Stimulated activated naive CD8-positive, alpha-beta T cell treated with anti-CD3 and anti-CD28 coated beads, Interleukin-15, amount 100 ng/mL, for 72 hours (primary cell): ENCODE measurements at regions not wholly inside any gene's neighbourhood (a gene's known extent, or its start where the extent isn't known, plus 50 kb on each side); places are given as distances from the start of the nearest gene placed in this dataset.
"Not testable (repeated sequence)": the region's sequence is repeated elsewhere in the genome, so short reads cannot be mapped to it uniquely, and the experiment has no call there.

Experiments
- ATAC-seq: fragments of 150-1000 bp; cut with Tn5 transposase; 2 replicates; pipeline ENCODE4 v1.10.0; 2021; ENCODE audit warnings: mild to moderate bottlenecking, moderate library complexity
- DNase-seq, 2 donors: peaks; one replicate each; pipeline ENCODE4 v3.0.0; 2021 to 2022
- H3K27ac Mint-ChIP-seq, 2 donors: one replicate each; pipeline ENCODE4 v1.8.0; 2022; ENCODE audit warnings: mild to moderate bottlenecking in 2 of 2, mixed read lengths in 2 of 2, moderate library complexity in 2 of 2
- H3K27me3 Mint-ChIP-seq: one replicate; pipeline ENCODE4 v1.8.0; 2022; ENCODE audit warnings: mixed read lengths
- H3K4me1 Mint-ChIP-seq: one replicate; pipeline ENCODE4 v1.8.0; 2022; ENCODE audit warnings: mild to moderate bottlenecking, mixed read lengths
- H3K4me3 Mint-ChIP-seq, 2 donors: one replicate each; pipeline ENCODE4 v1.8.0; 2022; ENCODE audit warnings: mild to moderate bottlenecking in 2 of 2, mixed read lengths in 2 of 2, moderate library complexity in 1 of 2
- H3K9me3 Mint-ChIP-seq, 2 donors: one replicate each; pipeline ENCODE4 v1.8.0; 2022; ENCODE audit warnings: mixed read lengths in 2 of 2

DNA sequence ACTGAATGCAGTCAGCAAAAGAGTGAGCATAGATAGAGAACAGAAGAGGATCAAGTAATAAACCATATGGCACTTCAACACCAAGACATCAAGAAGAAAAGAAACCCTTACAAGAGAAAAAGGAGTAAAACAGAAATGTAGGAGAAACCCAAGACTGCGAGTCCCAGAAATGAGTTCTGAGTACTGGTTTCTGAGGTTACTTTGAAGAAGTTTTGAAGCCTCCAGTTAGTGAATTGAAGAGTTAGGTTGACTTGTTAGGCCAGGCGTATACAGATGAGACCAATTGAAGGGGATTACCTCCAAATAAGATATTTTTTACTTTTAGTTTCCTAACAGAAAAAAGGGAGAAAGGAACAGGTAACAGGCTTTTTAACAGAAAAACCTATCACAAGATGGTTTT lies 162.2 kb upstream of the SSTR1 start:
- ATAC-seq (peak; percentile 68), DNase-seq (no peak)
- Mint-ChIP-seq H3K9me3 (peaks cover 10 to 13% of the 10 kb centered on the region in 2 donors), H3K4me3 (no peak overlapping the region), H3K27me3 (no peaks in the 10 kb centered on the region), H3K4me1 (no peaks in the 10 kb centered on the region), H3K27ac (no peak overlapping the region)

DNA sequence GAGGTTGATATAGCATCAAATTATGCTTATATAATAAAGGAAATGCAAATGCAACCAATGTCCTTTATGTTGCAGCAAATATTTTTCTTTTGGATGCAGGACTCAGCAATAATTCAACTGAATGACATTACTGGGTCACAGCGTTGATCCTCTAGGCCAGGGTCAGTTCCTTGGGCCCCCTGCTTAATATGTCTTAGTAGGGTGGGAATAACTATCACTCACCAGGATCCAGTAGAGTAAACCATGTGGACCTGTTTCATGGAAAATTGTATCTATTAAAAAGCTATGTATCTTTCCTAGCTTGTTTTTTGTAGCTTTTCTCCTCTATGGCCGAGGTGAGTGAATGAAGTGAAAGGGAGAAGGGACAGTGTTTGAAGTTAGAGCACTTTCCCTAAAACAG lies 161.5 kb upstream of the SSTR1 start:
- H3K9me3 Mint-ChIP-seq: peaks cover 10 to 14% of the 10 kb centered on the region in 2 donors
- H3K27ac Mint-ChIP-seq: no peak overlapping the region
- no peaks in the 10 kb centered on the region for H3K27me3 Mint-ChIP-seq
- ATAC-seq: no peak
- no peaks in the 10 kb centered on the region for H3K4me1 Mint-ChIP-seq
- DNase-seq: no peak
- no peak overlapping the region for H3K4me3 Mint-ChIP-seq

DNA sequence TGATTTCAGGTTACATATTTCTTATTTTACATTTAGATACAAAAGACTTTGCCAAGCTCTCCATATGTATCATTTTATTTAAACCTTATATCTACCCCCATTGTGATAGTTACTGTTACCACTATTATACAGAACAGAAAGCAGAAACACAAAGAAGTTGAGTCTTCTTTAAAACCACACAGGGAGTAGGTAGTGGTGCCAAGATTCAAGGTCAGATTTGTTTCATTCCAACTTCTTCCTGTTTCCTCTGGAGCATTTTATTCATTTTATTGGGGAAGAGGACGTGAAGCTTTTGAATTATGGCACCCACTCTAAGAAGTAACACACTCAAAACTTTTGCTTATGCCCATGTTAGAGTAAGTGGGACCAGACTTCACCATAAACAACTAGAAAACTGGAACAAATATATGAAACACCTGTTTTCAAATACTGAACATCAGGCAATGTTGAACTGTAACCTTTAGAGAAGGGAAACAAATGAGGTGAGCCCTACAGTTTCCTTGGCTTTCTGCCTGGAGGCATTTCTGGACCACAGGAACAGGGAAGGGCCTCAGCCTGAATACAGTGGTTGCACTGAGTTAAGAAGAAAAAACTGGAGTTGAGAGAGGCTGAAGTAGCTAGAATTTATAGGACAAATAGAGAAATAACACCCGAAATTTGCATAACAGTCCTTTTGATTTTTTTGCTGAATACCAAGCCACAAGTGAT lies 160.4 kb upstream of the SSTR1 start:
- Mint-ChIP-seq H3K4me3 (no peak overlapping the region), H3K27me3 (no peaks in the 10 kb centered on the region), H3K9me3 (peaks cover 10 to 19% of the 10 kb centered on the region in 2 donors), H3K27ac (no peak overlapping the region), H3K4me1 (no peaks in the 10 kb centered on the region)
- DNase-seq (no peak), ATAC-seq (no peak)

DNA sequence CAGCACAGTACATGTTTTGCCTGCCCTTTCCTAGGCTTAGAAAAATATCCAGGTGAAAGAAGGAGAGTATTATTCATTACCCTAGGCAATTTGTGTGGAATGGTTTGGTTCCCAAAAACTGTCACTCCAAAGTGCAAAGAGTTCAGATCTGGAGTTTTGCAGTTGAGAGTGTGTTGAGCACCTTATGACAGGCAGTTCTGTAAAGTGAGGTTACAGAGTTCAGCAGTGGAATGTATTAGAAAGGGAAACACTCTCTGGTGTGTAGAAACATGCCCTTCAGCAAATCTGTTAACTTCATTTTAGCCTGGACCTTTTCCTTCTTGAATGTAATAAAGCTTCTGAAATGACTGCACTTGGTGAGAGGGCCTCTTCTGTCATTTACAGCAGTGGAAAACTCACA lies 154.0 kb upstream of the SSTR1 start:
- DNase-seq: no peak
- Mint-ChIP-seq H3K4me1 (peaks cover 6% of the 10 kb centered on the region), H3K27me3 (no peaks in the 10 kb centered on the region), H3K27ac (no peak overlapping the region), H3K4me3 (no peak overlapping the region), H3K9me3 (peaks cover 5 to 13% of the 10 kb centered on the region in 2 donors)
- no peak for ATAC-seq

DNA sequence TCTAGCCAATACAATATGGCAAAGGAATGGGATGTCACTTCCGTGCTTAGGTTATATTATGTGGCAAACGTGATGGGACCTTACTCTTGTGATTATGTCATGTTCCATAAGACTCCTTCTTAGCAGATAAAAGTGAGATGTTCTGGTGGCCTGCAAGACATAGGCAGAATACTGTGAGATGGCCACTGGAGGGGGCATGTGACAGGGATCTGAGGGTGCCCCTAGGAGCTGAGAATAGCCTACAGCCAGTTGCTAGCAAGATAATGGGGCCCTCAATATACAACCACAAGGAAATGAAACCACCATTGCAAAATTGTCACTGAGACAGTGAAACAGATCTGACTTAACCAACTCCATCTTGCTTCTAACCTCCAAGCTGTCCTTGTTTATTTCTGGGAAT lies 151.4 kb upstream of the SSTR1 start:
- DNase-seq (no peak), ATAC-seq (peak; percentile 73)
- Mint-ChIP-seq H3K9me3 (peaks cover 3 to 4% of the 10 kb centered on the region in 2 donors), H3K4me3 (no peak overlapping the region), H3K27ac (no peak overlapping the region), H3K4me1 (peaks cover 6% of the 10 kb centered on the region), H3K27me3 (no peaks in the 10 kb centered on the region)

DNA sequence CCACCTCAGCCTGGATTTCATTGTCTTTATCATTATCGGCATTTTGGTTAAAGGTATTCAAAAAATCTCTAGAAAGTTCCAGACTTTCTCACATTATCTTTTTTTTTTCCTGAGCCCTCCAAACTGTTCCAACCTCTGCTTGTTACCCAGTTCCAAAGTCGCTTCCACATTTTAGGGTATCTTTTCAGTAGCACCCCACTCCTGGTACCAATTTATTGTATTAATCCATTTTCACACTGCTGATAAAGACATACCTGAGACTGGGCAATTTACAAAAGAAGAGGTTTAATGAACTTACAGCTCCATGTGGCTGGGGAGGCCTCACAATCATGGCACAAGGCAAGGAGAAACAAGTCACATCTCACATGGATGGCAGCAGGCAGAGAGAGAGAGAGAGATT lies 145.5 kb upstream of the SSTR1 start:
- Mint-ChIP-seq H3K4me1 (peaks cover 22% of the 10 kb centered on the region), H3K9me3 (peaks cover 10 to 17% of the 10 kb centered on the region in 2 donors)
- not testable (repeated sequence) for H3K27me3 Mint-ChIP-seq, ATAC-seq, H3K27ac Mint-ChIP-seq, H3K4me3 Mint-ChIP-seq, DNase-seq

DNA sequence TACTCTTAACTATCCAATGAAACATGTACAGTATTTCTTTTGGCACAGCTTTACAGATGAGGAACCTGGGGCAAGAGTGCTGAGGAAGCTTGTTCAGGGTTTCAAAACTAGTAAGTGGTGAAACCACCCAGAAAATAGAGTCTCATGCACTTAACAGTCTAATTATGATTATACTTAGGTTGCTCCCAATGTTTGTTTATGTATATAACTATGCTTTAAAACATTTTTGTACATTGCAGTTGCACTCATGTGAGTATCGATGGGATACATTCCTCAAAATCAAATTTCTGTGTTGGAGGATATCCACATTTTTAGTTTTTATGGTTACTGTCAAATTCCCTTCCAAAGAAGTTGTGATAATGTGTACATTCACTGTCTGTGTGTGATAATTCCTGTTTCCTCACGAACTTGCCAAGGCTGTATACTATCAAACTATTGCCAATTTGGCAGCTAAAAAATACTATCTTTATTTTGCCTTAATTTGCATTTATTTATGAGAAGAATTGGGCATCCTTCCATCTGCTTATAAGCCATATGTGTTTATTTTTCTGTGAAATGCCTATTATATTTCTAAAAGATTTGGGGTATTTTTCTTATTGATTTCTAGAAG lies 143.9 kb upstream of the SSTR1 start:
- DNase-seq (no peak), ATAC-seq (no peak)
- H3K27ac Mint-ChIP-seq: no peak overlapping the region
- no peak overlapping the region for H3K4me3 Mint-ChIP-seq
- peaks cover 10 to 17% of the 10 kb centered on the region in 2 donors for H3K9me3 Mint-ChIP-seq
- peaks cover 26% of the 10 kb centered on the region for H3K4me1 Mint-ChIP-seq
- H3K27me3 Mint-ChIP-seq: no peaks in the 10 kb centered on the region

DNA sequence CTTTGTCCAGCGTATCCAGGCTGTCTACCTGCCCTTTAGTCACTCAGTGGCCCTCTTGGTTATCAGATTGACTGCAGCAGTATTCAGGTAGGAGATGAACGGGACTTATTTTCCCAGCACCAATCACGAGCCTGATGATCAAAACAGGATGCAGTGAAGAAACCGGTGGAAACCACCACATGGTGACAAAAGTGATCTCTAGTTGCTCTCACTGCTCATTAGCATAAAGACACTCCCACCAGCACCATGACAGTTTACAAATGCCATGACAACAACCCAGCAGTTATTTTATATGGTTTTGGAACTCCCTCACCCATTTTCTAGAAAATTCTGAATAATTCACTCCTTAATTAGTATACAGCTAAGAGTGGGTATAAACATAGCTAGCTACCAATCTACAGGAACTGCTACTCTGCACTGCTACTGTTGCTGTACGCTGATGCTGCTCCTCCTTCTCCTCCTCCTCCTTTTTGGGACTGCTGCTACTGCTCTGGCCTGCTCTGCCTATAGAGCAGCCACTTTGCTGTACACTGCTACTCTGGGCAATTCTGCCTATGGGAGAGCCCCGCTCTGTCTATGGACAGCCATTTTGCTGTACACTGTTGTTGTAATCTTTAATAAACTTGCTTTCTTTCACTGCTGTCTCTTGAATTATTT lies 142.5 kb upstream of the SSTR1 start:
- DNase-seq (peak; percentile 58 to 78), ATAC-seq (peak; percentile 98)
- Mint-ChIP-seq H3K27me3 (no peaks in the 10 kb centered on the region), H3K27ac (peak overlapping the region; percentile 95 to 98), H3K9me3 (peaks cover 10 to 17% of the 10 kb centered on the region in 2 donors), H3K4me3 (peak overlapping the region; percentile 81 to 89), H3K4me1 (peaks cover 37% of the 10 kb centered on the region)

DNA sequence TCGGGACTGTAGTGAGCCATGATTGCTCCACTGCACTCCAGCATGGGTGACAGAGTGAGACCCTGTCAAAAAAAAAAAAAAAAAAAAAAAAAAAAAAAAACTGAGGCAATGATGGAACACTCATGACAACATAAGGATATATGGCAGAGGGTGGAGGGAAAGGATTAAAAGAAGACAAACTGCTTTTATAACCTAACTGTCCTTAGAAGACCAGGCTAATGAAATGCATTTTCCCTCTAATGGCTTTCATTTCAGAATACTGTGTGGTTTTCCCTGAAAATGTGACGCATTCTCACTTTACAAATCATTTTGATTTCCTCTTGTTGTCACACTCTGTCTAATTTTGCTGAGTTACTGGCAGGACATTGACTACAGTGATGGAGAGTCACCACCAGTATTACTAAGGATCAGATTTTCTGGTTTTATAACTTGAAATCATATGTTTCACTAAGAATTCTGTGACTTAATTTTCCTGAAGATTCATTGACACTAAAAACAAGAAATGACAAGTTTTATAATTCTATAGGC lies 137.6 kb upstream of the SSTR1 start:
- ATAC-seq: peak; percentile 48
- DNase-seq: no peak
- peaks cover 0 to 4% of the 10 kb centered on the region in 2 donors for H3K9me3 Mint-ChIP-seq
- H3K4me1 Mint-ChIP-seq: peaks cover 68% of the 10 kb centered on the region
- H3K27ac Mint-ChIP-seq: peak overlapping the region in 1 of 2 donors; percentile 36
- peak overlapping the region in 1 of 2 donors; percentile 13 for H3K4me3 Mint-ChIP-seq
- H3K27me3 Mint-ChIP-seq: no peaks in the 10 kb centered on the region

DNA sequence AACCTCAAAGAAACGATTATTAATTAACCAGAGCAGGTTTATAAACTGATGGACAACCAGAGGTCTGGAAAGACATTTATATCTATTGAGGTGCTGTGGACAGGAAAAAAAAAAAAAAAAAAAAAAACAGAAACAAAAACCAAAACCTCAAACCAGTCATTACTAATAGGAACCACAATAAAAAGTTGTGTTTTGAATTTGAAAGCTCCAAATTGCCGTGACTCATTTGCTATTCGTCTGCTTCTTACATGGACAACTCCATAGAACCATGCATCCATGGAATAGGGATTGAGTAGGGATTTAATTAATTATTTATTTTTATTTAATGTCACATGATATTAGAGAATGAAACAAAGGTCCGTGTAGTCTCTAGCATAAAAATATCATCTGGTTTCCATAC lies 134.1 kb upstream of the SSTR1 start:
- ATAC-seq (peak; percentile 38), DNase-seq (no peak)
- Mint-ChIP-seq H3K9me3 (peaks cover 0 to 6% of the 10 kb centered on the region in 2 donors), H3K4me3 (peak overlapping the region in 1 of 2 donors; percentile 23), H3K4me1 (peaks cover 60% of the 10 kb centered on the region), H3K27ac (no peak overlapping the region), H3K27me3 (no peaks in the 10 kb centered on the region)

DNA sequence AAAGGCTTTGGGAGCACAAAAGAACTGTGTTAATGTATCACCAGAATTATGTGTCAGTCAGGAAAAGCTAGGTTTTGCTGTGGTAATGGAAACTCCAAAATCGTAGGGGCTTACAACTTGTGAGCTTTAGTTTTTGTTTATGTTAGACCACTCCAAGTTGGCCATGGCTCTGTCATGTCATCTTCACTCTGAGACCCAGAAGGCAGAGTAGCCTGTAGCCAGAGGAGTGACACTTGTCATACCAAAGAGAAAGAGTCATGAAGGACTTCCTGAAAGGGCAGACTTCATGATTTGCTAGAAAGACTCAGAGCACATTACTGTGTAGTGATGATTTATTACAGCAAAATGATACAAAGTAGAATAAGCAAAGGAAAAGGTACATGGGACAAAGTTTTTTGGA lies 133.6 kb upstream of the SSTR1 start:
- H3K4me3 Mint-ChIP-seq: peak overlapping the region; percentile 23 to 52
- no peaks in the 10 kb centered on the region for H3K27me3 Mint-ChIP-seq
- no peak for DNase-seq
- peak overlapping the region in 1 of 2 donors; percentile 23 for H3K27ac Mint-ChIP-seq
- peaks cover 65% of the 10 kb centered on the region for H3K4me1 Mint-ChIP-seq
- peak; percentile 31 for ATAC-seq
- H3K9me3 Mint-ChIP-seq: peaks cover 0 to 6% of the 10 kb centered on the region in 2 donors

DNA sequence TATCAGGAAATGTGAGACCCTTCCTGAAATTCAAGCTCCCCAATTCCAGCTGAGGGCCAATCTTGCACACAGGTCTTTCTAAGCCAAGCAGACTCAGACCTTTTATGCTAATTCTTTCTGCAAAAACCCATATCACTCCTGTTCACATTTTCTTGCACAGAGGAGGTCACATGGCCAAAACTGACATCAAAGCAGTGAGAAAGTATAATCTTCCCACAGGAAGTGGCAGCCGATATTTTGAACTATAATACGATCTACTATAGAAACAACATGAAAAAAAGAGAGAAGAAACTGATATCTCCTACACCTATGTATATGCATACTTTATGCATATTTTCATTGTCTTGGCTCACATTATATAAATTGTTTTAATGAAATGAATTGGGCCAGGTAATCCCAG lies 132.9 kb upstream of the SSTR1 start:
- peak overlapping the region; percentile 10 to 52 for H3K4me3 Mint-ChIP-seq
- no peaks in the 10 kb centered on the region for H3K27me3 Mint-ChIP-seq
- ATAC-seq (peak; percentile 38), DNase-seq (peak in 1 of 2 donors; percentile 12)
- peaks cover 0 to 6% of the 10 kb centered on the region in 2 donors for H3K9me3 Mint-ChIP-seq
- H3K4me1 Mint-ChIP-seq: peaks cover 66% of the 10 kb centered on the region
- no peak overlapping the region for H3K27ac Mint-ChIP-seq

DNA sequence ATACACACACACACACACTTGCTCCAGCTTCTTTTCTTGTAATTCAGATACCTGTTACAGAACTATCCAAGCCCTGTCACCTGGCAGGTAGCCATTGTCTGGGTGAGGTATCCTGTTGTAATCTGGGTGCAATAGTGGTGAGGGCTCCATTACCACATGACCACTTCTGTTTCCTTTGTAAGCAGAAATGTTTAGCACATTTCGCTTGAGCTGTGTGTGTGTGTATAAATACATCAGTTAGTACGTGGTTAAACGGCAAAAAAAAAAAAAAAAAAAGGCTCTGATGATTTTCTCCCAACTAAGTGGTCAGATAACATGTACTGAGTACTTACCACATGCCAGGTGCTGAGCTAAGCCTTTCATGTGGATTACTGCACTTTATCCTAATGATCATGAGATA lies 129.3 kb upstream of the SSTR1 start:
- H3K27me3 Mint-ChIP-seq: no peaks in the 10 kb centered on the region
- H3K27ac Mint-ChIP-seq: peak overlapping the region; percentile 93 to 96
- peaks cover 48% of the 10 kb centered on the region for H3K4me1 Mint-ChIP-seq
- peak; percentile 87 for ATAC-seq
- peak; percentile 45 to 79 for DNase-seq
- H3K4me3 Mint-ChIP-seq: peak overlapping the region; percentile 28 to 29
- H3K9me3 Mint-ChIP-seq: peaks cover 3 to 6% of the 10 kb centered on the region in 2 donors

DNA sequence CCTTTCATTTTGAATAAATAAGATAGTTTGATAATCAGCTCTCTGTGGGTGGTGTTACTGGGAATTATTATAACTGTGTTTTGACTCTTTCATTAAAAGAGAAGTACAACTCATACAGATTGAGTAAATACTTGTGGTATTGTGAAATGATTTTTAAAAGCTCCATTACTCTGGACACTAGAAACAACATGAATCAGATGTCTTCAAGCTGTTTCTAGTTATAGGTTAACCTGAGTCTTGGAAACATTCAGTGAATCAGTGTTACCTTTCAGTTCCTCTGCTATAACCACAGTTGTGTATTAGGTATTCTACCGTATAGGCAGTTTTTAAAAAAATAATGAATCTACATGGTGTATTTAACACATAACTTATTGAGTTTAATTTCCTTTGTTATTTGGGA lies 128.4 kb upstream of the SSTR1 start:
- Mint-ChIP-seq H3K4me3 (peak overlapping the region; percentile 61 to 84), H3K4me1 (peaks cover 41% of the 10 kb centered on the region), H3K9me3 (peaks cover 3 to 6% of the 10 kb centered on the region in 2 donors), H3K27ac (peak overlapping the region; percentile 92 to 99), H3K27me3 (no peaks in the 10 kb centered on the region)
- ATAC-seq (peak; percentile 80), DNase-seq (no peak)

DNA sequence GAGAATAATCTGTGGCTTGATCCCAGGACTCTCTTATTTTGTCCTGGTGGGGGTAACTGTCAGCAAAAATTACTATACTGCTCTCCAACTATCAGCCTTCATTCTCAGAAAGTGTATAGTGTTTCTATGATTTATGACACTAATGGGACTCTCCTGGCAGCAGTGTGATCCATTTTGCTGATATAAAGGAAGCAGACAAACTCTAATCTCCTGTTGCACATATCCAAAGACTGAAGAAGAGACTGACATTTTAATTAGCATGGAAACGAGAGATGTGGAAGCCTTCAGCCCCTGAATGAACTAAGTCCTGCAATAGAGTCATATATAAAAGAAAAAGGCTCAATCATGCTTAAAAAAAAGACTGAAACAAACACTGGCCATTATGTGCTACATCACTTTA lies 127.8 kb upstream of the SSTR1 start:
- ATAC-seq: no peak

DNA sequence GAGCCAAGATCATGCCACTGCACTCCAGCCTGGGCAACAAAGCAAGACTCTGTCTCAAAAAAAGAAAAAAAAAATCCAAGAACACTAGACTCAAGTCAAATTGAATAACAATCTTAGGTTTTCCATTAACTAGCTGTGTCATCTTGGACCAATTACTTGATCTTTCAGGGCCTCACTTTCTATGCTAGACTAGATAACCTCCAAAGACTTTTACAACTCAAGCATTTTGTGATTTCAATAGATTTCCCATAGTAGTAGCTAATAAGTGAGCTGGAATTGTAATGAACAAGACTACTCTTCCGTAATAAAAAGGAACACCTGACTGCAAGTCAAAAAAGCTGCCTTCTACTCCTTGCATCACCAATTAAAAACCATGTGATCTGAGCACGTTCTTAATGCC lies 127.0 kb upstream of the SSTR1 start:
- no peaks in the 10 kb centered on the region for H3K27me3 Mint-ChIP-seq
- ATAC-seq: no peak
- no peak for DNase-seq
- peaks cover 30% of the 10 kb centered on the region for H3K4me1 Mint-ChIP-seq
- no peak overlapping the region for H3K4me3 Mint-ChIP-seq
- peaks cover 0 to 3% of the 10 kb centered on the region in 2 donors for H3K9me3 Mint-ChIP-seq
- no peak overlapping the region for H3K27ac Mint-ChIP-seq

More for the DNA sequence above, 127.8 kb upstream of the SSTR1 start:
- no peak overlapping the region for H3K4me3 Mint-ChIP-seq
- no peak for DNase-seq
- H3K27ac Mint-ChIP-seq: no peak overlapping the region
- no peaks in the 10 kb centered on the region for H3K27me3 Mint-ChIP-seq
- H3K9me3 Mint-ChIP-seq: peaks cover 3 to 4% of the 10 kb centered on the region in 2 donors
- H3K4me1 Mint-ChIP-seq: peaks cover 35% of the 10 kb centered on the region
